GM23338 (cell line): ENCODE measurements at regions not wholly inside any gene's neighbourhood (a gene's known extent, or its start where the extent isn't known, plus 50 kb on each side); places are given as distances from the start of the nearest gene placed in this dataset.
A peak's percentile ranks its signal among the peaks of the same experiment; 100 is the strongest.

ENCODE experiments used
- ATAC-seq: fragments of 200-7000 bp; cut with Tn5 transposase; 3 replicates; pipeline ENCODE4 v1.9.1; 2020
- DNase-seq: peaks from one replicate; pipeline ENCODE4 v3.0.0-alpha.2; 2015; ENCODE audit warnings: low spot score
- H2AFZ ChIP-seq: fragments of 200-600 bp; sonication (generic); 2 replicates; pipeline ENCODE4 v1.8.0; 2016; ENCODE audit warnings: antibody characterized with exemption, mild to moderate bottlenecking, moderate library complexity
- H3F3A ChIP-seq: fragments of 200-600 bp; sonication (generic); replicated peaks from 2 replicates; pipeline ENCODE4 v1.8.0; 2017; ENCODE audit warnings: antibody characterized with exemption, mixed run types, low read depth
- H3K27ac ChIP-seq: fragments of 200-600 bp; sonication (generic); 2 replicates; pipeline ENCODE4 v1.6.1; 2016; ENCODE audit warnings: low read depth
- H3K27me3 ChIP-seq: fragments of 200-600 bp; sonication (generic); 2 replicates; pipeline ENCODE4 v1.8.0; 2016; ENCODE audit warnings: mild to moderate bottlenecking, mixed run types, moderate library complexity; ENCODE audit not compliant: insufficient read depth
- H3K36me3 ChIP-seq: fragments of 200-600 bp; sonication (generic); 2 replicates; pipeline ENCODE4 v1.8.0; 2016; ENCODE audit warnings: mild to moderate bottlenecking; ENCODE audit not compliant: insufficient read depth
- H3K4me1 ChIP-seq: fragments of 200-600 bp; sonication (generic); 2 replicates; pipeline ENCODE4 v1.8.0; 2016; ENCODE audit warnings: mild to moderate bottlenecking, moderate library complexity; ENCODE audit not compliant: insufficient read depth
- H3K4me2 ChIP-seq: fragments of 200-600 bp; sonication (generic); 2 replicates; pipeline ENCODE4 v1.7.1; 2017; ENCODE audit warnings: mixed run types
- H3K4me3 ChIP-seq: fragments of 200-600 bp; sonication (generic); 2 replicates; pipeline ENCODE4 v1.6.1; 2016; ENCODE audit warnings: mixed run types
- H3K79me2 ChIP-seq: fragments of 200-600 bp; sonication (generic); replicated peaks from 2 replicates; pipeline ENCODE4 v1.8.0; 2017; ENCODE audit warnings: mild to moderate bottlenecking; ENCODE audit not compliant: insufficient read depth
- H3K9me2 ChIP-seq: fragments of 200-600 bp; sonication (generic); 2 replicates; pipeline ENCODE4 v1.8.0; 2017; ENCODE audit not compliant: insufficient read depth
- H4K20me1 ChIP-seq: fragments of 200-600 bp; sonication (generic); replicated peaks from 2 replicates; pipeline ENCODE4 v1.8.0; 2017; ENCODE audit warnings: mild to moderate bottlenecking; ENCODE audit not compliant: insufficient read depth
- H3K27ac Mint-ChIP-seq: 2 replicates; pipeline ENCODE4 v1.8.0; 2020; ENCODE audit warnings: inconsistent platforms, mild to moderate bottlenecking, moderate library complexity, mixed read lengths
- H3K27me3 Mint-ChIP-seq: 3 replicates; pipeline ENCODE4 v1.8.0; 2022; ENCODE audit warnings: low read depth, mild to moderate bottlenecking, moderate library complexity, mixed read lengths, inconsistent platforms; ENCODE audit not compliant: insufficient read depth, poor library complexity
- H3K36me3 Mint-ChIP-seq: 3 replicates; pipeline ENCODE4 v1.8.0; 2021; ENCODE audit warnings: low read depth, mild to moderate bottlenecking, inconsistent platforms, moderate library complexity, mixed read lengths
- H3K4me1 Mint-ChIP-seq: 3 replicates; pipeline ENCODE4 v1.8.0; 2020; ENCODE audit warnings: mild to moderate bottlenecking, inconsistent platforms, mixed read lengths
- H3K4me3 Mint-ChIP-seq: 3 replicates; pipeline ENCODE4 v1.8.0; 2021; ENCODE audit warnings: moderate library complexity, mild to moderate bottlenecking, inconsistent platforms, mixed read lengths
- H3K9me3 Mint-ChIP-seq: 3 replicates; pipeline ENCODE4 v1.8.0; 2020; ENCODE audit warnings: moderate library complexity, mild to moderate bottlenecking, inconsistent platforms, mixed read lengths
- CREB1 ChIP-seq: fragments of 250-450 bp; sonication (Bioruptor Pico); IDR thresholded peaks from 2 replicates; pipeline ENCODE4 v1.5.0; 2020; ENCODE audit warnings: low read depth, mild to moderate bottlenecking, moderate library complexity
- EZH2 ChIP-seq: fragments of 200-600 bp; sonication (generic); IDR thresholded peaks from one replicate; pipeline ENCODE4 v1.8.0; 2017; ENCODE audit warnings: antibody characterized with exemption, mild to moderate bottlenecking, low read depth; ENCODE audit not compliant: unreplicated experiment
- EZH2phosphoT487 ChIP-seq: fragments of 200-600 bp; sonication (generic); IDR thresholded peaks from one replicate; pipeline ENCODE4 v1.8.1; 2018; ENCODE audit warnings: antibody characterized with exemption; ENCODE audit not compliant: unreplicated experiment
- JUNB ChIP-seq: IDR thresholded peaks from one replicate; pipeline ENCODE4 v1.6.1; 2016; ENCODE audit warnings: antibody characterized with exemption; ENCODE audit not compliant: unreplicated experiment
- NANOG ChIP-seq: IDR thresholded peaks from 2 replicates; pipeline ENCODE4 v1.6.1; 2016; ENCODE audit warnings: antibody characterized with exemption, borderline replicate concordance
- REST ChIP-seq: IDR thresholded peaks from one replicate; pipeline ENCODE4 v1.6.1; 2018; ENCODE audit warnings: antibody characterized with exemption; ENCODE audit not compliant: unreplicated experiment
- STAT1 ChIP-seq: IDR thresholded peaks from one replicate; pipeline ENCODE4 v1.6.1; 2016; ENCODE audit warnings: antibody characterized with exemption; ENCODE audit not compliant: unreplicated experiment
- ZNF331 ChIP-seq: fragments of 250-450 bp; sonication (Bioruptor Pico); IDR thresholded peaks from 2 replicates; pipeline ENCODE4 v1.5.0; 2020; ENCODE audit warnings: low read depth, mild to moderate bottlenecking, moderate library complexity

- H3K4me2 ChIP-seq = peak overlapping the region; percentile 55; the same call in 1 of the 2 replicates
- ATAC-seq (no peak), DNase-seq (no peak)
- H3K27me3 Mint-ChIP-seq = peaks cover 8% of the 10 kb centered on the region
- H2AFZ ChIP-seq = no peak overlapping the region
- no peaks in the 10 kb centered on the region for H3K9me3 Mint-ChIP-seq
- TF ChIP-seq CREB1 (CRISPR knock-in tag) = no peak
- no peak for TF ChIP-seq NANOG
- no peak for TF ChIP-seq STAT1
- TF ChIP-seq EZH2 = no peak
- TF ChIP-seq EZH2phosphoT487 = no peak
- no peak for TF ChIP-seq JUNB
- no peak for TF ChIP-seq REST
- TF ChIP-seq ZNF331 (CRISPR knock-in tag) = no peak
- no peaks in the 10 kb centered on the region for H4K20me1 ChIP-seq
- peaks cover 32% of the 10 kb centered on the region for H3K4me1 Mint-ChIP-seq
- no peak overlapping the region; the same call in 1 of the 2 replicates for H3K27ac Mint-ChIP-seq
- H3K36me3 ChIP-seq = no peaks in the 10 kb centered on the region; the same call in 1 of the 2 replicates
- H3F3A ChIP-seq = no peaks in the 10 kb centered on the region; the same call in 1 of the 2 replicates
- H3K36me3 Mint-ChIP-seq = no peaks in the 10 kb centered on the region
- no peak overlapping the region; the same call in 2 of the 3 replicates for H3K4me3 Mint-ChIP-seq
- peaks cover 19% of the 10 kb centered on the region for H3K4me1 ChIP-seq
- H3K27me3 ChIP-seq = no peaks in the 10 kb centered on the region
- H3K4me3 ChIP-seq = no peak overlapping the region
- H3K9me2 ChIP-seq = no peaks in the 10 kb centered on the region
- H3K27ac ChIP-seq = no peak overlapping the region; the same call in 1 of the 2 replicates
- H3K79me2 ChIP-seq = no peaks in the 10 kb centered on the region
These were observed 49.9 kb upstream of the FZD7 start for GRCh38 chr2:201983800-201984199.
